ENCODE measurements at regions not wholly inside any gene's neighbourhood (a gene's known extent, or its start where the extent isn't known, plus 50 kb on each side); places are given as distances from the start of the nearest gene placed in this dataset.

GRCh38 chr2:2413525-2413924 is 82.5 kb upstream of the MYT1L start:
- no peak for TF ChIP-seq FOXK2 (IDR thresholded peaks at IDR 0.05)
- TF ChIP-seq RFX5 (IDR thresholded peaks at IDR 0.05; ENCODE audit: low read depth, low read length): no peak
- TF ChIP-seq NFYB (IDR thresholded peaks at IDR 0.05; ENCODE audit: insufficient read depth, low read depth, low read length): no peak
- no peak for TF ChIP-seq YY1 (IDR thresholded peaks at IDR 0.05; ENCODE audit: low read depth, low read length)
- no peak for TF ChIP-seq BHLHE40 (IDR thresholded peaks at IDR 0.05; ENCODE audit: borderline replicate concordance in 1 of 2, low read depth in 2 of 2, low read length in 1 of 2)

Data from GM12878 (cell line).